Sigmoid colon (tissue), 6 donors: ENCODE measurements at regions not wholly inside any gene's neighbourhood (a gene's known extent, or its start where the extent isn't known, plus 50 kb on each side); places are given as distances from the start of the nearest gene placed in this dataset.

ENCODE experiments used
- DNase-seq: peaks from one replicate; pipeline ENCODE4 v3.0.0-alpha.2; 2019
- H3K27ac ChIP-seq, 4 donors: fragments of 200-600 bp; sonication (generic); one replicate each; pipeline ENCODE4 v1.5.1; 2016 to 2019; ENCODE audit warnings: mild to moderate bottlenecking in 1 of 4
- H3K27me3 ChIP-seq, 3 donors: fragments of 200-600 bp; sonication (generic); one replicate each; pipeline ENCODE4 v1.5.1; 2019; ENCODE audit warnings: mild to moderate bottlenecking in 1 of 3
- H3K36me3 ChIP-seq, 4 donors: fragments of 200-600 bp; sonication (generic); one replicate each; pipeline ENCODE4 v1.5.1; 2016 to 2019
- H3K4me1 ChIP-seq, 4 donors: fragments of 200-600 bp; sonication (generic); one replicate each; pipeline ENCODE4 v1.5.1; 2017 to 2019
- H3K4me3 ChIP-seq, 4 donors: fragments of 200-600 bp; sonication (generic); one replicate each; pipeline ENCODE4 v1.5.1; 2017 to 2019; ENCODE audit warnings: mild to moderate bottlenecking in 2 of 4, moderate library complexity in 1 of 4
- H3K9me3 ChIP-seq, 4 donors: fragments of 200-600 bp in 3 of 4; sonication (generic) in 3 of 4; one replicate each; pipeline versions ENCODE4 v1.5.1 to v1.6.1; 2013 to 2019
- EP300 ChIP-seq, 4 donors: sonication (generic); formaldehyde crosslinking; IDR thresholded peaks; one replicate each; pipeline ENCODE4 v1.6.1; 2017; ENCODE audit warnings: antibody characterized with exemption in 4 of 4
- POLR2A ChIP-seq, 2 donors: fragments of 450-650 bp; IDR thresholded peaks; one replicate each; pipeline ENCODE4 v1.6.1; 2016; ENCODE audit warnings: antibody characterized with exemption in 2 of 2, mild to moderate bottlenecking in 2 of 2, moderate library complexity in 2 of 2
- POLR2AphosphoS5 ChIP-seq, 4 donors: sonication (generic); formaldehyde crosslinking; IDR thresholded peaks; one replicate each; pipeline ENCODE4 v1.6.1; 2017; ENCODE audit warnings: antibody characterized with exemption in 4 of 4
- WGBS, 2 donors: extraction: QIAGEN DNeasy Blood & Tissue Kit; methylation state at CpG; one replicate each; pipeline ENCODE4 v1.1.7; 2013; 5-methylcytosine and 5-hydroxymethylcytosine counted together
- intact Hi-C: fragments of 100-400 bp; cut with DNase I; formaldehyde crosslinking; loops from one replicate; pipeline ENCODE4 v1.15.1; 2023
- TF ChIP-seq, protein P1 (sequence below), 4 experiments: fragments of 450-650 bp in 3 of 4; fragments of 200-600 bp in 1 of 4; IDR thresholded peaks; one replicate each; pipeline ENCODE4 v1.5.1; 2016 to 2019; ENCODE audit warnings: antibody characterized with exemption in 4 of 4, mild to moderate bottlenecking in 3 of 4, moderate library complexity in 2 of 4
- donor health status: healthy with polysubstance abuse.
- donor health status: healthy.

GRCh38 chr7:46651561-46652088, 730.6 kb upstream of the IGFBP3 start:
- intact Hi-C loops, result no loop called here
- no peak overlapping the region for H3K27ac ChIP-seq
- TF ChIP-seq EP300 (IDR thresholded peaks at IDR 0.05), result no peak
- TF ChIP-seq POLR2AphosphoS5 (IDR thresholded peaks at IDR 0.05), result no peak
- TF ChIP-seq, protein P1, sequence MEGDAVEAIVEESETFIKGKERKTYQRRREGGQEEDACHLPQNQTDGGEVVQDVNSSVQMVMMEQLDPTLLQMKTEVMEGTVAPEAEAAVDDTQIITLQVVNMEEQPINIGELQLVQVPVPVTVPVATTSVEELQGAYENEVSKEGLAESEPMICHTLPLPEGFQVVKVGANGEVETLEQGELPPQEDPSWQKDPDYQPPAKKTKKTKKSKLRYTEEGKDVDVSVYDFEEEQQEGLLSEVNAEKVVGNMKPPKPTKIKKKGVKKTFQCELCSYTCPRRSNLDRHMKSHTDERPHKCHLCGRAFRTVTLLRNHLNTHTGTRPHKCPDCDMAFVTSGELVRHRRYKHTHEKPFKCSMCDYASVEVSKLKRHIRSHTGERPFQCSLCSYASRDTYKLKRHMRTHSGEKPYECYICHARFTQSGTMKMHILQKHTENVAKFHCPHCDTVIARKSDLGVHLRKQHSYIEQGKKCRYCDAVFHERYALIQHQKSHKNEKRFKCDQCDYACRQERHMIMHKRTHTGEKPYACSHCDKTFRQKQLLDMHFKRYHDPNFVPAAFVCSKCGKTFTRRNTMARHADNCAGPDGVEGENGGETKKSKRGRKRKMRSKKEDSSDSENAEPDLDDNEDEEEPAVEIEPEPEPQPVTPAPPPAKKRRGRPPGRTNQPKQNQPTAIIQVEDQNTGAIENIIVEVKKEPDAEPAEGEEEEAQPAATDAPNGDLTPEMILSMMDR (IDR thresholded peaks at IDR 0.05), result no peak
- TF ChIP-seq POLR2A (IDR thresholded peaks at IDR 0.05), result no peak

GRCh38 chr7:46651070-46651469, 730.0 kb upstream of the IGFBP3 start:
- DNase-seq, result no peak
- no peak overlapping the region for H3K27ac ChIP-seq
- H3K27me3 ChIP-seq, result no peaks in the 10 kb centered on the region
- WGBS, 2 donors, result 19 to 63% methylated on average over 2 of the region's 2 CpGs
- no peaks in the 10 kb centered on the region for H3K4me1 ChIP-seq
- peaks cover 0 to 5% (median 0%) of the 10 kb centered on the region in 4 donors for H3K9me3 ChIP-seq
- H3K4me3 ChIP-seq, result no peak overlapping the region
- TF ChIP-seq POLR2AphosphoS5 (IDR thresholded peaks at IDR 0.05), result no peak
- TF ChIP-seq, protein P1 (IDR thresholded peaks at IDR 0.05), result no peak
- no peak for TF ChIP-seq POLR2A (IDR thresholded peaks at IDR 0.05)
- TF ChIP-seq EP300 (IDR thresholded peaks at IDR 0.05), result no peak
- intact Hi-C loops, result no loop called here
- no peaks in the 10 kb centered on the region for H3K36me3 ChIP-seq

More at GRCh38 chr7:46651561-46652088, 730.6 kb upstream of the IGFBP3 start:
- H3K27me3 ChIP-seq, result no peaks in the 10 kb centered on the region
- 77 to 82% methylated on average over 8 of the region's 8 CpGs for WGBS, 2 donors
- H3K36me3 ChIP-seq, result no peaks in the 10 kb centered on the region
- peaks cover 0 to 5% (median 0%) of the 10 kb centered on the region in 4 donors for H3K9me3 ChIP-seq
- no peaks in the 10 kb centered on the region for H3K4me1 ChIP-seq
- no peak overlapping the region for H3K4me3 ChIP-seq
- no peak for DNase-seq

- Histone ChIP-seq H3K4me1 (no peaks in the 10 kb centered on the region), H3K4me3 (no peak overlapping the region), H3K9me3 (peaks cover 0 to 5% (median 0%) of the 10 kb centered on the region in 4 donors), H3K36me3 (no peaks in the 10 kb centered on the region), H3K27ac (no peak overlapping the region), H3K27me3 (no peaks in the 10 kb centered on the region)
- TF ChIP-seq EP300 (IDR thresholded peaks at IDR 0.05) (no peak), POLR2A (IDR thresholded peaks at IDR 0.05) (no peak)
- TF ChIP-seq, protein P1 (IDR thresholded peaks at IDR 0.05), result no peak
- intact Hi-C loops, result no loop called here
- 51 to 67% methylated on average over 2 of the region's 2 CpGs for WGBS, 2 donors
- no peak for DNase-seq
Measured at GRCh38 chr7:46649876-46650275, 728.8 kb upstream of the IGFBP3 start.

DNA sequence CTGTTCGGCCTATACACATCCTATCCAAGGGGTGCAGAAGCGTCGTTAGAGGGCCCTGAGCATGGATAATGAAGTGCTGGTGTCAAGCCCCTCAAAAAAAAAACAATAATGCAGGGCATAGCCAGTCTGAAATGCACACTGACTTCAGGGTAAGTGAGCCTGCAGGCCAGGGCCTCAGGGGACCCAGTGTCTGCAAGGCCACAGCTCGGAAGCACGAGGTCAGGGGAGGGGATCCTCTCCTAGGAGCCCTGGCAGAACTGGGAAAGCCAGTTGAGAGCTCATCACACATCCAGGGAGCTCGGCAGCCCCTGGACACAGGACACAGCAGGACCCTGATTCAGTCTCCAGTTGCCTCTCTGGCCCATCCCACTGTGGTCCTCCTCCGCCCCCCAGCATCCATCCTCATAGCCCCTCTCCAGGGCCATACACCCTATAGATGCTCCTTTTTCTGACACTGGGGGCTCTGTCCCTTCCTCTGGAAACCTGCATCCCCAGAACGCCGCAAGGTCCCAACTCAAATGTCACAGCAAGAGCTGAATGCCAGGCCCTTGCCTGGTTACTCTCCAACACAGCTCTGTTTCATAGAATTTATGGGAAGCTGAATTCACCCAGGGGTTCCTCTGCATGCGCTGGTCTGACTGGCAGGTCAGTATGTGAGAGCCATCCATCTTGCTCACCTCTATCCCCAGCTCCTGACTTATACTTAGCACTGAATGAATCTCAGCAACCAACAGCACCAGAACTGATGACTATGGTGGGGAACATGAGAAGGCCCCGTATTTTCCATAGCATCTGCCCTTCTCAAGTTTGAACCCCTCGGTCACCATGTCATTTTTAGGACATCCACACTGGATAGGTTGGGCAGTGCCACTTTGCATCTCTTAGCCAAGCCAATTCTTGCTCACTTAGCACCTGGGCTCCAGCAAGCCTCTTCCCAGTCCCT, 717.0 kb upstream of the IGFBP3 start:
- Histone ChIP-seq H3K27ac (no peak overlapping the region), H3K4me1 (no peaks in the 10 kb centered on the region), H3K36me3 (no peaks in the 10 kb centered on the region), H3K4me3 (no peak overlapping the region), H3K27me3 (no peaks in the 10 kb centered on the region), H3K9me3 (no peaks in the 10 kb centered on the region)
- TF ChIP-seq EP300 (IDR thresholded peaks at IDR 0.05) (no peak), POLR2A (IDR thresholded peaks at IDR 0.05) (no peak), POLR2AphosphoS5 (IDR thresholded peaks at IDR 0.05) (no peak)
- TF ChIP-seq, protein P1 (IDR thresholded peaks at IDR 0.05), result no peak
- 79 to 80% methylated on average over 12 of the region's 12 CpGs for WGBS, 2 donors
- intact Hi-C loops, result no loop called here
- no peak for DNase-seq
